ENCODE measurements at regions not wholly inside any gene's neighbourhood (a gene's known extent, or its start where the extent isn't known, plus 50 kb on each side); places are given as distances from the start of the nearest gene placed in this dataset.

GRCh38 chr3:23055733-23056376 is 147.3 kb upstream of the UBE2E2 start:
- TF ChIP-seq, protein P1, sequence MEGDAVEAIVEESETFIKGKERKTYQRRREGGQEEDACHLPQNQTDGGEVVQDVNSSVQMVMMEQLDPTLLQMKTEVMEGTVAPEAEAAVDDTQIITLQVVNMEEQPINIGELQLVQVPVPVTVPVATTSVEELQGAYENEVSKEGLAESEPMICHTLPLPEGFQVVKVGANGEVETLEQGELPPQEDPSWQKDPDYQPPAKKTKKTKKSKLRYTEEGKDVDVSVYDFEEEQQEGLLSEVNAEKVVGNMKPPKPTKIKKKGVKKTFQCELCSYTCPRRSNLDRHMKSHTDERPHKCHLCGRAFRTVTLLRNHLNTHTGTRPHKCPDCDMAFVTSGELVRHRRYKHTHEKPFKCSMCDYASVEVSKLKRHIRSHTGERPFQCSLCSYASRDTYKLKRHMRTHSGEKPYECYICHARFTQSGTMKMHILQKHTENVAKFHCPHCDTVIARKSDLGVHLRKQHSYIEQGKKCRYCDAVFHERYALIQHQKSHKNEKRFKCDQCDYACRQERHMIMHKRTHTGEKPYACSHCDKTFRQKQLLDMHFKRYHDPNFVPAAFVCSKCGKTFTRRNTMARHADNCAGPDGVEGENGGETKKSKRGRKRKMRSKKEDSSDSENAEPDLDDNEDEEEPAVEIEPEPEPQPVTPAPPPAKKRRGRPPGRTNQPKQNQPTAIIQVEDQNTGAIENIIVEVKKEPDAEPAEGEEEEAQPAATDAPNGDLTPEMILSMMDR (conservative IDR thresholded peaks at IDR 0.05; ENCODE audit: low read depth, low read length): no peak
- TF ChIP-seq EZH2phosphoT487 (IDR thresholded peaks at IDR 0.05; ENCODE audit: borderline replicate concordance, low read length) (no peak), EZH2 (IDR thresholded peaks at IDR 0.05; ENCODE audit: low read length, unreplicated experiment) (no peak)
